ENCODE measurements at regions not wholly inside any gene's neighbourhood (a gene's known extent, or its start where the extent isn't known, plus 50 kb on each side); places are given as distances from the start of the nearest gene placed in this dataset.
"Not testable (repeated sequence)": the region's sequence is repeated elsewhere in the genome, so short reads cannot be mapped to it uniquely, and the experiment has no call there.

- not testable (repeated sequence) for DNase-seq
Observed at GRCh38 chr18:30141506-30141905, 901.0 kb downstream of the DSC3 start.

DNA sequence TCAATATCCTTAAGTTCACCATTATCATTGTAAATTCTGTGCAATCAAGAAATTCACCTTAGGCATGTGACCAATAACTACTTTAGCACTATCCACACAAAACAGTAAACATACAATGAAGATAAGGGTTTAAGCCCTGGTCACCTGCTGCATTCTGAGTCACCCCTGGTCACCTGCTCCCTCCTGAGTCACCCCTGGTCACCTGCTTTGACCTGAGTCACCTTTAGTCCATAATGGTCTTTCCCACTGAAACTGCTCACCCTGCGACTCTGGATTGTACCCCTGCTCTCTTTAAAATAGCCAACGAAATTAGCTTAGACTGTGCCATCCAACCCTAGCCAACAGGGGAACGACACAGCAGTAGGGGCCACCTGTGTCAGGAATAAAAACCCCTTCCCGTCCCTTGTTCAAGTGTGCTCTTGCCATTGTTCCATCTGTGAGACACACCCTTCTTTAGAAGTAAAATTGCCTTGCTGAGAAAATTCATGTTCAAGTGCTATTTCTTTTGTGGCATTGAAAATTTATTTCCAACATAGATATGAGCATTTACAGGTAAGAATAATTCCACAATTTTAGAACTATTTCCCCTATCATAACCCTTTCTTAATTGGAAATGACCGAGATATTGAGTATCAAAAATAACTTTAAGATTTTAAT is 902.8 kb downstream of the DSC3 start:
- no peak for DNase-seq

- DNase-seq: no peak
Observed at GRCh38 chr18:30135938-30136337, 906.6 kb downstream of the DSC3 start.

DNA sequence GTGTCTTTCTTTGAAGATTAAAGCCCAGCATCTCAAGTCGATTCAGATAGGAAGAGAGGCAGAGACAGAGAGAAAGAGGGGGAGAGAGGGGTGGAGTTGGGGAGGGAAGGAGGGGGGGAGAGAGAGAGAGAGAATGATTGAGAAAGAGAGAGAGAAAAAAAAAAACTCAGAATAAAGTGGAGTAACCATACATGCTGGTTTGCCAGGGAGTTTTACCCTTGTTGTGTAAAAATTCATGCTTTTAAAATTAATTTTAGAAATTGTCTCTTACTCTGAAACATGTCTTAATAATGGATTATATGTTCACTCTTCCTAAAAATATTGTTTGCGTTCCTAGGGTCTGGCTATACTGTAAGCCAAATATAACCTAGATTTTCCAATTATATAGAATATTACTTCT is 908.5 kb downstream of the DSC3 start:
- no peak for DNase-seq

DNA sequence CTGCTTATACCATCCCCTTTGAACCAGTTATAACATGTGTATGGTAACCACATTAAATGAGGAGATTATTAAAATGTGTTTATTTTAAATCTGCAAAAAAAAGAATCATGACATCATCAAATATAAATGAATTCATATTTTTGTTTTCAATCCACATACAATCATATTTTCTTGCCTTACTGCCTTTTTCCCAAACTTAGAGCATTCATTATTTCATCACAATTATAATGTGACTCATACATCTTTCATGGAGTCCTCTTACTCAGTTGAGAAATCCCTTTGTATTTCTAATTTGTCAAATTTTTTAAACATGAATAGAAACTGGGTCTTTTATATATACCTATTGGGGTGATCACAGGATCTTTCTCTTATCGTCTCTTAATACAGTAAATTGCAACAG is 909.6 kb downstream of the DSC3 start:
- no peak for DNase-seq

DNA sequence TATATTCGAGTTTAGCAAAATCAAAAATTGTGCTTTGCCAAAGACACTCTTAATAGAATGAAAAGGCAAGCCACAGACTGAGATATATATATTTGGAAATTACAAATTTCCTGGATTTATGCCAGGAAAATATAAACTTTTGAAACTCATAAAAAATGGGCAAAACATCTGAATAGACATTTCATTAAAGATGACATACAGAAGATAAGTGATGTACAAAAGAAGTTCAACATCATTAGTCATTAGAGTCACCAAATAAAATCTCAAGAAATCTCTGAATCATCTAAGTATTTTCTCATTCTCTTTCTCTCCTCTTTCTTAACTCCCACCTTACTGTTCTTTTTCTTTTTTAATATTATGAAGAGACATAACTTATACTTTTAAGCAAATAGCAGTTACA is 921.1 kb downstream of the DSC3 start:
- no peak for DNase-seq

- no peak for DNase-seq
Observed at GRCh38 chr18:30113454-30113853, 929.1 kb downstream of the DSC3 start.

DNA sequence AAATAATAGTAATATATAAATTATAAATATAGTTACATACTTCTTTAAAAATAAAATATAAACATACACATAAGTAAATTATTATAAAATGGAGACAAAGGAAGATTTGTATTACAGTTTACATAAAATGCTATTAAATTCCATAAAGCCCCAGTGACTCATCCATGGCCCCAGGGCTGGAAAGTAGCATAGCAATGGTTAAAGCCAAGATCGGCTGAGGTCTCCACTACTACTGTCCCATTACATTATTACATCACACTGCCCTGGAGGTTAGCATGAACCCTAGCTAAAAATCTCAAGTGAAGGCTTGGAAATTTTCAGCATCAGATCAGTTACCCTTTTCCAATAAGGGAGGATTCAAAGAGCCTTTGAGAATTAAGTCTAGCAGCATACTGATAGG is 936.2 kb downstream of the DSC3 start:
- DNase-seq: no peak

- DNase-seq: no peak
Observed at GRCh38 chr18:30103881-30104280, 938.7 kb downstream of the DSC3 start.

- no peak for DNase-seq
Observed at GRCh38 chr18:30096796-30097195, 945.7 kb downstream of the DSC3 start.

DNA sequence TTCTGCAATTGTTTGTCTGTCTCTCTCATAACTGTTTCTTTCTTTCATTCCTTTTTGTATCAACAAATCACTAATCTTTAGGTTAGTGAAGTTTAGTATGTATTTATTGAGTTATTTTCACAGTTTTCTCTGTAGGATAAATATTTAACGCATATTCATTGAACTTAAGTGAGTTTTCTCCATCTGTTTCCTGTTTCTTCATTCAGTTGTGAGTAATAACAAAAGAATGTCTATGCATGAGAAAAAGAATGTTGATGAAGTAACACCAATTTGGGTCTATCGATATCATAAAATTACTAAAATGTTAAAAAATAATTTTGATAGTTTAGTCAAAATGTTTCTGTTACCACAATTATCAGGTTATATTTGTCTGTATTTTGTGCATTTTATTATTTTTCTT is 948.0 kb downstream of the DSC3 start:
- no peak for DNase-seq

DNA sequence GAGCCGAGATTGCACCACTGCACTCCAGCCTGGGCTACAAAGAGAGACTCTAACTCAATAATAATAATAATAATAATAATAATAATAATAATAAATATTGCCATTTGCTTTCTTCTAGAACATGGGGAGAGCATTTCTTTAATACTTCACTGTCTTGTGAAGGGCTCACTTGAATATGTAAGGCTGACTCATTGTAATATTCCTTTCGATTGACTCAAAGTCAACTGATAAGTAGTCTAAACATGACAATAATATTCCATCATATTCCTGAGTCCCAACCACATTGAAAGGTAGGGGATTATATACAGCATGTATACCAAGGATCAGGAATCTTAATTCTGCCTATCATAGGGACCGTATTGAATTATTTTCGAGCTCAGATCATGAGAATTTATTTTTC is 949.2 kb downstream of the DSC3 start:
- no peak for DNase-seq

- DNase-seq: no peak
Observed at GRCh38 chr18:30088238-30089015, 954.1 kb downstream of the DSC3 start.

GRCh38 chr18:30086351-30086750 is 956.2 kb downstream of the DSC3 start:
- DNase-seq: no peak

- DNase-seq: no peak
Observed at GRCh38 chr18:30081122-30081521, 961.4 kb downstream of the DSC3 start.

DNA sequence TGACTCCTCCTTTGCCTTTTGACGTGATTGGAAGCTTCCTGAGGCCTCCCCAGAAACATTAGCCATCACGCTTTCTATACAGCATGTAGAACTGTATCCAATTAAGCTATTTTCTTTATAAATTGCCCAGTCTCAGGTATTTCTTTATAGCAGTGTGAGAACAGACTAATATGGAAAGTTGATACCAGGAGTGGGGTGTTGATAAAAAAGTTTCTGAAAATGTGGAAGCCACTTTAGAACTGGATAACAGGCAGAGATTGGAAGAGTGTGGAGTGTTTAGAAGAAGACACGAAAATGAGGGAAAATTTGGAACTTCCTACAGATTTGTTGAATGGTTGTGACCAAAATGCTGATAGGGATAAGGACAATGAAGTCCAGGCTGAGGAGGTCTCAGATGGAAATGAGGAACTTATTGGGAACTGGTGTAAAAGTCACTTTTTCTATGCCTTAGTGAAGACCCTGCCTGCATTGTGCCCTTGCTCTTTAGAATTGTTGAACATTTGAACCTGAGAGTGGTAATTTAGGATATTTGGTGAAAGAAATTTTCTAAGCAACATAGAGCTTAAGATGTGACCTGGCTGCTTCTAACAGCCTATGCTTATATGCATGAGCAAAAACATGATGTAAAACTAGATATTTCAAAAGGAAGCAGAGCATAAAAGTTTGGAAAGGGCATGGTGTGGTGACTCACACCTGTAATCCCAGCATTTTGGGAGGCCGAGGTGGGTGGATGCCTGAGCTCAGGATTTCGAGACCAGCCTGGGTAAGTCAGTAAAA is 969.7 kb downstream of the DSC3 start:
- DNase-seq: no peak

GRCh38 chr18:30066288-30066687 is 976.3 kb downstream of the DSC3 start:
- DNase-seq: no peak

DNA sequence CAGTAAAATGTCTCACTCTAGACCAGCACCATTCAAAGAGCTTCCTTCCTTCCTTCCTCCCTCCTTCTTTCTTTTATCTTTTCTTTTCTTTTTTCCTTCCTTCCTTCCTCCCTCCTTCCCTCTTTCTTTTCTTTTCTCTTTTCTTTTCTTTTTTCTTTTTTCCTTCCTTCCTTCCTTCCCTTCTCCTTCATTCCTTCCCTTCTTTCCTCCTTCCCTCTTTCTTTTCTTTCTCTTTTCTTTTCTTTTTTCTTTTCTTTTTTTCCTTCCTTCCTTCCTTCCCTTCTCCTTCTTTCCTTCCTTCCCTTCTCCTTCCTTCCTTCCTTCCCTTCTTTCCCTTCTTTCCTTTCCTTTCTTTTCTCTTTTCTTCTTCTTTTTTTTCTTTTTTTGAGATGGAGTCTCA is 985.1 kb downstream of the DSC3 start:
- DNase-seq: no peak

DNA sequence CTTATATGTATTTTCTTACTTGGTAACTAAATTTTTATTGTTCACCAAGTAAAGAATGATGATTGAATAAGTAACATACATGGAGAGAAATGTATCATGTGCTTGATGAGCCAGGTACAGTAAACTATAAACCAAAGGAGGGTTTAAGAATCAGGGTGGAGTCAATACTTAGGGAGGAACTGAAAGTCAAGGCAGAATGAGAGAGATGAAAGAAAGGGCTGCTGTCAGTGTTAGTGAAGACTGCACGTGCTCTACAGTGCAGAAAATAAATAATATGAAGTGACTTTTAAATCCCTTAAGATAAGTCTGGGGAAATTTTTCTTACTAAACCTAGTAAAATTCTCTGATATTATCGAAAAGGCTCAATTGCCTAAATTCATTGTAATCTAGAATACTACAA is 986.0 kb downstream of the DSC3 start:
- DNase-seq: no peak

DNA sequence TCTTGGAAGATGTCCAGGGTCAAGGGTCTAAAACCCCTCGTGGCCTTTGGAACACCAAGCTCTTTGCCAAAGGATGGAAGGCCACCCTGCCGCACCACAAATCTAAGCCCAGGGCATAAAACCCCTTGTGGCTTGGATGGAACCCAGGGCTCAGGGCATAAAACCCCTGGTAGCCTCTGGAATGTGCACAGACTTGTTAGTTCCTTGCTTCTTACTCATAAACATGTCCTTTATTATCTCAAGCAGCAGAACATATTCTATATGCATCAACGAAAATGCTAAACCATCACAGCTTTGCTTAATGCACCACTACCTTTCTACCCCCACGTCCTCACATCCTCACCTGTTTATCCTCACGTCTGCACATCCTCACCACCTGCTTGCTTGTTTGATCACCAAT is 998.0 kb downstream of the DSC3 start:
- no peak for DNase-seq

DNA sequence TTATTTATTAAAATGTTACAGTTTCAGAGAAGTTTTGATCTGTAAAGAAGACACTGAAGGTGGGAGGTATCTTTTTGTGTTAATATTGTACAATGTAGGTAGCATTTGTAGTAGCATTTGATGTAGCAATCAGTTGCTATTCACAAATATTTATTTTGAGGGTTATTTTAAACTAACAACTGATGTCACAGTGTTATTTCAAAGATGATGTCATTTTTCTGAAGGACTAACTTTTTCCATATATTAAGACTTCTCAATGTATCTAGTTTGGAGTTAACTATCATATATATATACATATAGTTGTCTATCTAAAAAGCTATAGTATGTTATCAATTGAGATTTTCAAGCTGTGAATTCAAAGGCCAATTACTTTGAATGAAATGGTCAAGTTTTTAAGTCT is 1003.3 kb downstream of the DSC3 start:
- DNase-seq: no peak

DNA sequence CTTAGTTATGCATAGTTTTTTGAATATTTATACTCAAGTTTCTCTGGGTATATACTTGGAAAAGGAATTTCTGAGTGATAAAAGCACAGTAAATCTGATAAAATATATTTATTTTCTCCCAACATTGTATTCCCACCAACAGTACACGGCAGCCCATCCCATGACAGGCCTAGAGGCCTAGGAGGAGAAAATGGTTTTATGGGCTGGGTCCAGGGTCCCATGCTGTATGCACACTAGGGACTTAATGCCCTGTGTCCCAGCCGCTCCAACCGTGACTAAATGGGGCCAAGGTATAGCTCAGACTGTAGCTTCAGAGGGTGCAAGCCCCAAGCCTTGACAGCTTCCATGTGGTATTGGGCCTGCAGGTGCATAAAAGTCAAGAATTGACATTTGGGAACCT is 1007.7 kb downstream of the DSC3 start:
- DNase-seq: no peak

DNA sequence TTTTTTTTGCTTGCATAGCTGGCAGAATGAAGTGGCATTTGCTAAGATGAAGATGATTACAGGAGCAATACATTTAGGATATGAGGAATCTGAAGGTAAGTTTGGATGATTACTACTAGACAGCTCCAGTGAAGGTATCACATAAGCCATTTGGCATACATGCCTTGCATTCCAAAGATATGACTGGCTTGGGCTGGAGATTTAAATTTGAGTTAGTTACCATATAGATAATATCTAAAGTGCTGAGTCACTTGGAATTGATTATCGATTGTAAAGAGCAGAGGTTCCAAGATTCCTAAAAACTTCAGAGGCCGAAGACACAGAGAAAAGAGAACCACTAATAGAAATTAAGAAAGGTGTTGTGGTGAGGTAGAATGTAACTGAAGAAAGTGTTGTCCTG is 1026.4 kb downstream of the DSC3 start:
- DNase-seq: no peak

- DNase-seq: no peak
Observed at GRCh38 chr18:30004965-30005364, 1037.6 kb downstream of the DSC3 start.
